HFFc6 (cell line): ENCODE measurements at regions not wholly inside any gene's neighbourhood (a gene's known extent, or its start where the extent isn't known, plus 50 kb on each side); places are given as distances from the start of the nearest gene placed in this dataset.

ENCODE experiments used
- DNase-seq: peaks from one replicate; pipeline ENCODE4 v3.0.0-alpha.2; 2018
- H3K27ac Mint-ChIP-seq: 2 replicates; pipeline ENCODE4 v1.8.0; 2020; ENCODE audit warnings: mild to moderate bottlenecking, mixed read lengths
- H3K27me3 Mint-ChIP-seq: 2 replicates; pipeline ENCODE4 v1.8.0; 2021; ENCODE audit warnings: mild to moderate bottlenecking, moderate library complexity, mixed read lengths; ENCODE audit not compliant: insufficient read depth
- H3K36me3 Mint-ChIP-seq: 2 replicates; pipeline ENCODE4 v1.8.0; 2021; ENCODE audit warnings: low read depth, mixed read lengths
- H3K4me1 Mint-ChIP-seq: 2 replicates; pipeline ENCODE4 v1.8.0; 2020; ENCODE audit warnings: low read depth, mixed read lengths
- H3K4me3 Mint-ChIP-seq: 2 replicates; pipeline ENCODE4 v1.8.0; 2020; ENCODE audit warnings: mild to moderate bottlenecking, moderate library complexity, mixed read lengths
- H3K9me3 Mint-ChIP-seq: 2 replicates; pipeline ENCODE4 v1.8.0; 2020; ENCODE audit warnings: mild to moderate bottlenecking, mixed read lengths
- CTCF ChIP-seq: fragments of 200-600 bp; sonication (generic); IDR thresholded peaks from 2 replicates; pipeline ENCODE4 v1.5.0; 2021; ENCODE audit warnings: antibody characterized with exemption, mild to moderate bottlenecking

- Mint-ChIP-seq H3K36me3 (no peaks in the 10 kb centered on the region), H3K27me3 (no peaks in the 10 kb centered on the region; the same call in 1 of the 2 replicates), H3K27ac (no peak overlapping the region), H3K4me3 (no peak overlapping the region), H3K4me1 (no peaks in the 10 kb centered on the region), H3K9me3 (peaks cover 45% of the 10 kb centered on the region)
- no peak for DNase-seq
- no peak for TF ChIP-seq CTCF
Observed at GRCh38 chr18:77607087-77607486, 357.4 kb downstream of the GALR1 start.

- Mint-ChIP-seq H3K27ac (no peak overlapping the region), H3K9me3 (peaks cover 46% of the 10 kb centered on the region), H3K27me3 (no peaks in the 10 kb centered on the region; the same call in 1 of the 2 replicates), H3K36me3 (no peaks in the 10 kb centered on the region), H3K4me1 (no peaks in the 10 kb centered on the region), H3K4me3 (no peak overlapping the region)
- TF ChIP-seq CTCF, result no peak
- no peak for DNase-seq
Observed at GRCh38 chr18:77608807-77609206, 359.2 kb downstream of the GALR1 start.

GRCh38 chr18:77617694-77618093 is 368.0 kb downstream of the GALR1 start:
- H3K4me1 Mint-ChIP-seq, result no peaks in the 10 kb centered on the region
- H3K36me3 Mint-ChIP-seq, result no peaks in the 10 kb centered on the region; the same call in 1 of the 2 replicates
- H3K4me3 Mint-ChIP-seq, result no peak overlapping the region
- DNase-seq, result no peak
- TF ChIP-seq CTCF, result no peak
- peaks cover 46% of the 10 kb centered on the region for H3K9me3 Mint-ChIP-seq
- no peaks in the 10 kb centered on the region; the same call in 1 of the 2 replicates for H3K27me3 Mint-ChIP-seq
- H3K27ac Mint-ChIP-seq, result no peak overlapping the region

GRCh38 chr18:77619525-77619924 is 369.9 kb downstream of the GALR1 start:
- Mint-ChIP-seq H3K9me3 (peaks cover 54% of the 10 kb centered on the region), H3K27me3 (no peaks in the 10 kb centered on the region; the same call in 1 of the 2 replicates), H3K36me3 (no peaks in the 10 kb centered on the region; the same call in 1 of the 2 replicates), H3K27ac (no peak overlapping the region), H3K4me1 (no peaks in the 10 kb centered on the region), H3K4me3 (no peak overlapping the region)
- no peak for TF ChIP-seq CTCF
- no peak for DNase-seq

GRCh38 chr18:77622009-77622692 is 372.5 kb downstream of the GALR1 start:
- Mint-ChIP-seq H3K27ac (no peak overlapping the region), H3K9me3 (peaks cover 48% of the 10 kb centered on the region), H3K27me3 (no peaks in the 10 kb centered on the region; the same call in 1 of the 2 replicates)

More at GRCh38 chr18:77622009-77622692, 372.5 kb downstream of the GALR1 start:
- no peak overlapping the region for H3K4me3 Mint-ChIP-seq
- no peak for DNase-seq
- H3K36me3 Mint-ChIP-seq, result no peaks in the 10 kb centered on the region; the same call in 1 of the 2 replicates
- H3K4me1 Mint-ChIP-seq, result no peaks in the 10 kb centered on the region
- TF ChIP-seq CTCF, result no peak
